H1 (cell line): ENCODE measurements at regions not wholly inside any gene's neighbourhood (a gene's known extent, or its start where the extent isn't known, plus 50 kb on each side); places are given as distances from the start of the nearest gene placed in this dataset.

Experiments used
- CTCF ChIA-PET: fragments of 300-600 bp; sonication (Branson Sonifier 250); formaldehyde crosslinking; loops from one replicate; lab custom pipeline; 2021; ENCODE audit not compliant: partially characterized antibody; lab: Charles Lee
- POLR2A ChIA-PET: fragments of 300-600 bp; sonication (Branson Sonifier 250); formaldehyde crosslinking; loops from one replicate; lab custom pipeline; 2021; ENCODE audit warnings: inconsistent platforms; ENCODE audit not compliant: partially characterized antibody; lab: Charles Lee
- DNase-seq, 2 experiments: peaks; one replicate each; pipeline versions ENCODE4 v3.0.0 to v3.0.0-alpha.2; 2010 to 2022; ENCODE audit warnings: low spot score in 2 of 2, low read depth in 1 of 2, mixed read lengths in 1 of 2
- FAIRE-seq: peaks from 2 replicates; lab custom pipeline; 2011; peaks lifted over from hg19 to GRCh38; lab: Jason Lieb, UNC
- H2AFZ ChIP-seq: 2 replicates; pipeline ENCODE4 v1.8.1; 2012; ENCODE audit warnings: low read length, inconsistent platforms
- H2AK5ac ChIP-seq: 2 replicates; pipeline ENCODE4 v1.6.1; 2013; ENCODE audit warnings: low read depth, low read length
- H2BK120ac ChIP-seq: replicated peaks from 2 replicates; pipeline ENCODE3; 2013; ENCODE audit warnings: low read depth, low read length, inconsistent platforms
- H2BK12ac ChIP-seq: 2 replicates; pipeline ENCODE4 v1.6.1; 2013; ENCODE audit warnings: low read depth, low read length
- H2BK15ac ChIP-seq: 2 replicates; pipeline ENCODE4 v1.6.1; 2013; ENCODE audit warnings: low read length
- H2BK20ac ChIP-seq: 2 replicates; pipeline ENCODE4 v1.6.1; 2013; ENCODE audit warnings: low read length
- H2BK5ac ChIP-seq: 2 replicates; pipeline ENCODE4 v1.6.1; 2013; ENCODE audit warnings: low read depth, low read length
- H3K14ac ChIP-seq: 2 replicates; pipeline ENCODE4 v1.6.1; 2013; ENCODE audit warnings: inconsistent platforms; ENCODE audit not compliant: insufficient read length
- H3K18ac ChIP-seq: 2 replicates; pipeline ENCODE4 v1.6.1; 2013; ENCODE audit warnings: low read length; ENCODE audit errors: extremely low read depth
- H3K23ac ChIP-seq: 2 replicates; pipeline ENCODE4 v1.6.1; 2013; ENCODE audit warnings: inconsistent platforms; ENCODE audit not compliant: insufficient read length
- H3K23me2 ChIP-seq: 2 replicates; pipeline ENCODE4 v1.6.1; 2013; ENCODE audit warnings: low read depth, low read length
- H3K27ac ChIP-seq: 2 replicates; pipeline ENCODE4 v1.6.1; 2011; ENCODE audit warnings: low read depth, low read length, inconsistent platforms
- H3K27me3 ChIP-seq, 4 experiments: replicated peaks in 1 of 4; 1 replicate in 1 of 4; 2 replicates in 3 of 4; pipeline versions ENCODE4 v1.6.1 to v1.8.1; 2011 to 2013; ENCODE audit warnings: low read length in 3 of 4, mild to moderate bottlenecking in 3 of 4, inconsistent platforms in 2 of 4, mixed read lengths in 2 of 4, moderate library complexity in 1 of 4; ENCODE audit not compliant: control insufficient read depth in 3 of 4, insufficient read depth in 3 of 4; ENCODE audit errors: extremely low read depth in 1 of 4
- H3K36me3 ChIP-seq, 4 experiments: 2 replicates each; pipeline versions ENCODE4 v1.6.1 to v1.8.1; 2011 to 2013; ENCODE audit warnings: mild to moderate bottlenecking in 4 of 4, low read length in 3 of 4, moderate library complexity in 2 of 4, control low read depth in 1 of 4, inconsistent platforms in 1 of 4; ENCODE audit not compliant: insufficient read depth in 4 of 4, control insufficient read depth in 2 of 4
- H3K4ac ChIP-seq: replicated peaks from 2 replicates; pipeline ENCODE3; 2013; ENCODE audit warnings: low read length, low read depth, mixed read lengths, inconsistent platforms; ENCODE audit not compliant: insufficient read length
- H3K4me1 ChIP-seq, 4 experiments: replicated peaks in 1 of 4; 1 replicate in 1 of 4; 2 replicates in 3 of 4; pipeline versions ENCODE4 v1.6.1 to v1.8.1; 2011 to 2013; ENCODE audit warnings: low read length in 3 of 4, inconsistent platforms in 2 of 4, mixed read lengths in 1 of 4; ENCODE audit not compliant: insufficient read depth in 4 of 4, control insufficient read depth in 3 of 4
- H3K4me2 ChIP-seq, 2 experiments: 2 replicates each; pipeline versions ENCODE4 v1.6.1 to v1.8.1; 2011 to 2013; ENCODE audit warnings: low read depth in 2 of 2, low read length in 2 of 2, control low read depth in 1 of 2, inconsistent platforms in 1 of 2, mild to moderate bottlenecking in 1 of 2; ENCODE audit not compliant: insufficient read depth in 1 of 2
- H3K4me3 ChIP-seq, 4 experiments: fragments of 200-600, 300-600 bp in 1 of 4; sonication (generic), shearing (Covaris generic), sonication (Bioruptor Twin) in 1 of 4; 2 replicates each; pipeline versions ENCODE4 v1.5.1 to v1.8.1; 2011 to 2016; ENCODE audit warnings: low read length in 4 of 4, low read depth in 3 of 4, control low read depth in 2 of 4, inconsistent platforms in 2 of 4, mild to moderate bottlenecking in 2 of 4, mixed read lengths in 1 of 4, moderate library complexity in 1 of 4; ENCODE audit not compliant: insufficient read depth in 2 of 4; ENCODE audit errors: extremely low read depth in 1 of 4
- H3K56ac ChIP-seq: replicated peaks from 2 replicates; pipeline ENCODE3; 2013; ENCODE audit warnings: low read depth, mild to moderate bottlenecking, mixed read lengths, low read length, inconsistent platforms; ENCODE audit not compliant: insufficient read length
- H3K79me1 ChIP-seq: 2 replicates; pipeline ENCODE4 v1.6.1; 2013; ENCODE audit warnings: low read depth, low read length, control low read depth
- H3K79me2 ChIP-seq, 2 experiments: 2 replicates each; pipeline versions ENCODE4 v1.6.1 to v1.8.1; 2012 to 2013; ENCODE audit warnings: low read length in 2 of 2, mild to moderate bottlenecking in 2 of 2, inconsistent platforms in 1 of 2; ENCODE audit not compliant: insufficient read depth in 2 of 2, control insufficient read depth in 1 of 2
- H3K9ac ChIP-seq, 4 experiments: replicated peaks in 1 of 4; 1 replicate in 1 of 4; 2 replicates in 3 of 4; pipeline versions ENCODE4 v1.6.1 to v1.8.1; 2011 to 2013; ENCODE audit warnings: low read depth in 3 of 4, low read length in 3 of 4, control low read depth in 2 of 4, mild to moderate bottlenecking in 2 of 4, moderate library complexity in 2 of 4, inconsistent platforms in 1 of 4; ENCODE audit errors: extremely low read depth in 1 of 4
- H3K9me3 ChIP-seq, 2 experiments: 2 replicates each; pipeline versions ENCODE4 v1.6.1 to v1.8.1; 2012 to 2013; ENCODE audit warnings: mild to moderate bottlenecking in 2 of 2, moderate library complexity in 2 of 2, control low read depth in 1 of 2, inconsistent platforms in 1 of 2, low read depth in 1 of 2, low read length in 1 of 2, mixed read lengths in 1 of 2; ENCODE audit not compliant: insufficient read depth in 2 of 2
- H4K20me1 ChIP-seq, 2 experiments: replicated peaks in 1 of 2; 2 replicates each; pipeline versions ENCODE3 to v1.8.1; 2011 to 2013; ENCODE audit warnings: inconsistent platforms in 2 of 2, low read length in 2 of 2, mild to moderate bottlenecking in 1 of 2; ENCODE audit not compliant: insufficient read depth in 2 of 2, control insufficient read depth in 1 of 2
- H4K5ac ChIP-seq: 2 replicates; pipeline ENCODE4 v1.6.1; 2013; ENCODE audit warnings: low read length, low read depth, mixed read lengths, inconsistent platforms; ENCODE audit not compliant: insufficient read length
- H4K8ac ChIP-seq: 2 replicates; pipeline ENCODE4 v1.8.0; 2013; ENCODE audit warnings: mild to moderate bottlenecking, moderate library complexity, low read length, inconsistent platforms; ENCODE audit not compliant: insufficient read depth; ENCODE audit errors: extremely low read depth
- H4K91ac ChIP-seq: replicated peaks from 2 replicates; pipeline ENCODE3; 2013; ENCODE audit warnings: low read length, mixed read lengths, inconsistent platforms; ENCODE audit not compliant: insufficient read length
- CBX8 ChIP-seq: fragments of 300-800, 300-1000 bp; sonication (generic); IDR thresholded peaks from 2 replicates; pipeline ENCODE4 v1.7.1; 2016; ENCODE audit warnings: low read depth, low read length, borderline replicate concordance
- KDM1A ChIP-seq: fragments of 200-600, 300-600 bp; sonication (generic); IDR thresholded peaks from 2 replicates; pipeline ENCODE4 v1.7.1; 2016; ENCODE audit warnings: mild to moderate bottlenecking, low read length, borderline replicate concordance
- MAFK ChIP-seq: IDR thresholded peaks from 2 replicates; pipeline ENCODE4 v1.6.1; 2012; ENCODE audit warnings: low read depth, mild to moderate bottlenecking, improper control_type of control experiment, low read length
- SAP30 ChIP-seq: fragments of 300-600 bp; sonication (generic); IDR thresholded peaks from 2 replicates; pipeline ENCODE4 v1.7.1; 2012; ENCODE audit warnings: low read length, moderate library complexity, mild to moderate bottlenecking, inconsistent platforms; ENCODE audit not compliant: insufficient read depth, insufficient replicate concordance

DNA sequence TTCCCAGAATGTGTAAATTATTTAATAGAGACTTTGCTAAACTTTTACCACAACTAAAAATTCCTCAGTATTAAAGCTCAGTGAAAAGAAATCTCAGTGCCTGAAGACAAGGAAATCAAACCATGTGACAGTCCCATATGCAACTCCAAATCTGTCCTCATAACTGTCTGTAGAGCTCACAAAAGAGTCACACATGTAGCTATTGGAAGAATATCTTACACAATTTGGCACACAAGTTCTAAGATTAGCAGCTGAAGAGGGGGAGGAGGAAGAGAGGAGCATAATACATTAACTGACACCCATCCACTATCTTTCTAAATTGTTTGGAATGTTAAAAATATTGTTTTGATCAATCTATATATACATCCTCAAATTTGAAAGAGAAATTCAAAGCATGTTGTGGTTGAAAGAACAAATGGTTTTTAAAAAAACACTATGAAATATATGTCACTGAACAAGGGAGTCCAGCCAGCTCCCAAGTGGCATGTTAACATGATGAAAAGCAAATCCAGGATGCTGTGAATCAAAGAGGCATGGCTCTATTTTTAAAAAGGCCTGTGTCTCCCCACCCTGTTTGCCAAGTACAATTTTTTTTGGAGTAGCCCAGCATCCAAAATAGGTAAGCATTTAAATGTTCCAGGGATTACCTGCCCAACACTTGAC is 126.3 kb upstream of the NANOGP8 start:
- Histone ChIP-seq H4K5ac (no peak overlapping the region), H3K27ac (no peak overlapping the region), H3K4me3 (no peak overlapping the region), H4K91ac (no peak overlapping the region), H3K14ac (no peak overlapping the region), H2BK5ac (no peak overlapping the region), H3K56ac (no peak overlapping the region), H3K9ac (no peak overlapping the region), H4K8ac (no peak overlapping the region), H2AK5ac (no peak overlapping the region), H3K4me2 (no peak overlapping the region), H3K4ac (no peak overlapping the region), H2BK15ac (no peak overlapping the region), H3K79me1 (no peaks in the 10 kb centered on the region), H2BK120ac (no peak overlapping the region), H3K27me3 (no peaks in the 10 kb centered on the region), H3K36me3 (no peaks in the 10 kb centered on the region), H3K4me1 (no peaks in the 10 kb centered on the region), H3K9me3 (no peaks in the 10 kb centered on the region), H2BK12ac (no peak overlapping the region), H2BK20ac (no peak overlapping the region), H2AFZ (no peak overlapping the region), H3K18ac (no peak overlapping the region), H4K20me1 (no peaks in the 10 kb centered on the region), H3K23me2 (no peaks in the 10 kb centered on the region), H3K79me2 (no peaks in the 10 kb centered on the region), H3K23ac (no peak overlapping the region)
- CTCF ChIA-PET, result no interaction called here
- DNase-seq (no peak), FAIRE-seq (no peak)
- POLR2A ChIA-PET, result interaction anchor here (0.6 kb wide), 1 partner anchor 957 kb away, joined by 3 read pairs; no protein-coding TSS in a partner anchor
- TF ChIP-seq MAFK (no peak), CBX8 (no peak), KDM1A (no peak), SAP30 (no peak)
